ENCODE measurements at regions not wholly inside any gene's neighbourhood (a gene's known extent, or its start where the extent isn't known, plus 50 kb on each side); places are given as distances from the start of the nearest gene placed in this dataset.

- TF ChIP-seq POLR2A (IDR thresholded peaks at IDR 0.05) (no peak), POLR2AphosphoS5 (IDR thresholded peaks at IDR 0.05; ENCODE audit: insufficient read depth in 1 of 2, low read depth in 1 of 2) (no peak), CTCF (IDR thresholded peaks at IDR 0.05) (no peak)
- peak in 1 of 2 donors; percentile 52 for DNase-seq (ENCODE audit: extremely low spot score in 2 of 2)
- Histone ChIP-seq H3K4me1 (no peaks in the 10 kb centered on the region), H3K4me3 (no peak overlapping the region), H3K9me3 (no peaks in the 10 kb centered on the region), H3K36me3 (no peaks in the 10 kb centered on the region), H3K27ac (no peak overlapping the region), H3K27me3 (no peaks in the 10 kb centered on the region)
- intact Hi-C loops (cut with DNase I) = no loop called here
Observed at GRCh38 chr5:174381241-174381640, 335.7 kb downstream of the NSG2 start.

GRCh38 chr5:174383210-174384167, 338.0 kb downstream of the NSG2 start:
- no peak overlapping the region for H3K4me3 ChIP-seq
- TF ChIP-seq POLR2A (IDR thresholded peaks at IDR 0.05) (no peak), POLR2AphosphoS5 (IDR thresholded peaks at IDR 0.05; ENCODE audit: insufficient read depth in 1 of 2, low read depth in 1 of 2) (no peak), CTCF (IDR thresholded peaks at IDR 0.05) (no peak)
- intact Hi-C loops (cut with DNase I) = no loop called here
- H3K27ac ChIP-seq = no peak overlapping the region
- H3K9me3 ChIP-seq = no peaks in the 10 kb centered on the region
- no peaks in the 10 kb centered on the region for H3K27me3 ChIP-seq
- H3K4me1 ChIP-seq = no peaks in the 10 kb centered on the region
- no peaks in the 10 kb centered on the region for H3K36me3 ChIP-seq
- DNase-seq (ENCODE audit: extremely low spot score in 2 of 2) = peak in 1 of 2 donors; percentile 42

GRCh38 chr5:174384509-174384947, 339.0 kb downstream of the NSG2 start:
- Histone ChIP-seq H3K4me3 (no peak overlapping the region), H3K9me3 (no peaks in the 10 kb centered on the region), H3K27me3 (no peaks in the 10 kb centered on the region), H3K36me3 (no peaks in the 10 kb centered on the region), H3K4me1 (no peaks in the 10 kb centered on the region), H3K27ac (no peak overlapping the region)
- TF ChIP-seq POLR2AphosphoS5 (IDR thresholded peaks at IDR 0.05; ENCODE audit: insufficient read depth in 1 of 2, low read depth in 1 of 2) = no peak
- TF ChIP-seq POLR2A (IDR thresholded peaks at IDR 0.05) = no peak
- TF ChIP-seq CTCF (IDR thresholded peaks at IDR 0.05) = no peak
- DNase-seq (ENCODE audit: extremely low spot score in 2 of 2) = peak in 1 of 2 donors; percentile 64
- intact Hi-C loops (cut with DNase I) = no loop called here

DNA sequence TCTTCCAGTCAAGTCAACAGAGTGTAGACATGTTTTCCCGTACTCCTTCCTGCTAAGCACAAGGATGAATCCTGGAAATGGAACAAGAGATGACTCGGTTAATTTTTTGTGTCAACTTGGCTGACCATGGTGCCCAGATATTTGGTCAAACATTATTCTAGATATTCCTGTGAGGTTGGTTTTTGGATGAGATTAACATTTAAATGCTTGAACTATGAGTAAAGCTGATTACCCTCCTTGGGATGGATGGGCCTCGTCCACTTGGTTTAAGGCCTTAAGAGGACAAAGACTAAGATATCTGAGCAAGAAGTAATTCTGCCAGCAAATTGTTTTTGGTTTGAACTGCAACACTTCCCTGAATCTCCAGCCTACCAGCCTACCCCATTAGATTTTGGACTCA, 338.1 kb upstream of the MSX2 start:
- DNase-seq (ENCODE audit: extremely low spot score in 2 of 2) = peak in 1 of 2 donors; percentile 1
- intact Hi-C loops (cut with DNase I) = no loop called here
- Histone ChIP-seq H3K36me3 (no peaks in the 10 kb centered on the region), H3K27ac (no peak overlapping the region), H3K27me3 (no peaks in the 10 kb centered on the region), H3K4me1 (no peaks in the 10 kb centered on the region), H3K4me3 (no peak overlapping the region), H3K9me3 (no peaks in the 10 kb centered on the region)
- TF ChIP-seq POLR2A (IDR thresholded peaks at IDR 0.05) (no peak), CTCF (IDR thresholded peaks at IDR 0.05) (no peak), POLR2AphosphoS5 (IDR thresholded peaks at IDR 0.05; ENCODE audit: insufficient read depth in 1 of 2, low read depth in 1 of 2) (no peak)

GRCh38 chr5:174386846-174387245, 337.5 kb upstream of the MSX2 start:
- Histone ChIP-seq H3K4me1 (no peaks in the 10 kb centered on the region), H3K9me3 (no peaks in the 10 kb centered on the region), H3K36me3 (no peaks in the 10 kb centered on the region), H3K27me3 (no peaks in the 10 kb centered on the region), H3K4me3 (no peak overlapping the region), H3K27ac (no peak overlapping the region)
- no peak for DNase-seq (ENCODE audit: extremely low spot score in 2 of 2)
- no peak for TF ChIP-seq POLR2AphosphoS5 (IDR thresholded peaks at IDR 0.05; ENCODE audit: insufficient read depth in 1 of 2, low read depth in 1 of 2)
- no peak for TF ChIP-seq POLR2A (IDR thresholded peaks at IDR 0.05)
- no peak for TF ChIP-seq CTCF (IDR thresholded peaks at IDR 0.05)
- intact Hi-C loops (cut with DNase I) = no loop called here
